Osteocyte (in vitro differentiated cells): ENCODE measurements at regions not wholly inside any gene's neighbourhood (a gene's known extent, or its start where the extent isn't known, plus 50 kb on each side); places are given as distances from the start of the nearest gene placed in this dataset.
"Not testable (repeated sequence)": the region's sequence is repeated elsewhere in the genome, so short reads cannot be mapped to it uniquely, and the experiment has no call there.

Experiments used
- DNase-seq: peaks from one replicate; pipeline ENCODE4 v3.0.0; 2021; ENCODE audit warnings: mixed read lengths; ENCODE audit not compliant: unreplicated experiment; ENCODE audit errors: extremely low spot score
- H3K27ac Mint-ChIP-seq: one replicate; pipeline ENCODE4 v1.8.0; 2021; ENCODE audit warnings: mild to moderate bottlenecking, mixed read lengths; ENCODE audit not compliant: unreplicated experiment
- H3K27me3 Mint-ChIP-seq: one replicate; pipeline ENCODE4 v1.8.0; 2021; ENCODE audit warnings: mixed read lengths; ENCODE audit not compliant: unreplicated experiment
- H3K36me3 Mint-ChIP-seq: one replicate; pipeline ENCODE4 v1.8.0; 2021; ENCODE audit warnings: mixed read lengths; ENCODE audit not compliant: unreplicated experiment
- H3K4me1 Mint-ChIP-seq: one replicate; pipeline ENCODE4 v1.8.0; 2021; ENCODE audit warnings: mixed read lengths; ENCODE audit not compliant: unreplicated experiment
- H3K4me3 Mint-ChIP-seq: one replicate; pipeline ENCODE4 v1.8.0; 2021; ENCODE audit warnings: mild to moderate bottlenecking, moderate library complexity, mixed read lengths; ENCODE audit not compliant: unreplicated experiment
- H3K9me3 Mint-ChIP-seq: one replicate; pipeline ENCODE4 v1.8.0; 2021; ENCODE audit warnings: mixed read lengths; ENCODE audit not compliant: unreplicated experiment
- TF ChIP-seq, protein P1 (sequence below): fragments of 200-600 bp; sonication (generic); IDR thresholded peaks from 2 replicates; pipeline ENCODE4 v1.5.0; 2021; ENCODE audit warnings: antibody characterized with exemption, mild to moderate bottlenecking, moderate library complexity

DNA sequence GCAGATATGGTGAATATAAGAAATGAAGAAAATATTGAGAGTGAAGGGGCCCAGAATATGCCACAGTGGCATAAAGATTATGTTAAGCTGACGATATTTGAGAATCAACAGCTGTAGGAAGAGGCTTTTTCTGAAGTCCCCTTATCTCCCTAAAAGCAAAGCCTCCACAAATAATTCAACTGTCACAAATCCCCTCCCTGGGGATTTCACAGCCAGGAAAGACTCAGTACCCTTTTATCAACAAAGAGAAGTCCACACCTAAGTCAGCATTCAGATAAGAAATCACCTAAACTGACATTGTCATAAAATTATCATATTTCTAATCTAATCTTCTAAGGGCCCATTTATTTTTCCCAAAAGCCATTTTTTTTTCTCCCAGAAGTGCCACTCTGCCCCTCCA is 284.9 kb upstream of the VWC2 start:
- Mint-ChIP-seq H3K36me3 (no peaks in the 10 kb centered on the region), H3K4me1 (no peaks in the 10 kb centered on the region), H3K27me3 (no peaks in the 10 kb centered on the region), H3K4me3 (no peak overlapping the region), H3K27ac (no peak overlapping the region), H3K9me3 (no peaks in the 10 kb centered on the region)
- no peak for DNase-seq
- TF ChIP-seq, protein P1, sequence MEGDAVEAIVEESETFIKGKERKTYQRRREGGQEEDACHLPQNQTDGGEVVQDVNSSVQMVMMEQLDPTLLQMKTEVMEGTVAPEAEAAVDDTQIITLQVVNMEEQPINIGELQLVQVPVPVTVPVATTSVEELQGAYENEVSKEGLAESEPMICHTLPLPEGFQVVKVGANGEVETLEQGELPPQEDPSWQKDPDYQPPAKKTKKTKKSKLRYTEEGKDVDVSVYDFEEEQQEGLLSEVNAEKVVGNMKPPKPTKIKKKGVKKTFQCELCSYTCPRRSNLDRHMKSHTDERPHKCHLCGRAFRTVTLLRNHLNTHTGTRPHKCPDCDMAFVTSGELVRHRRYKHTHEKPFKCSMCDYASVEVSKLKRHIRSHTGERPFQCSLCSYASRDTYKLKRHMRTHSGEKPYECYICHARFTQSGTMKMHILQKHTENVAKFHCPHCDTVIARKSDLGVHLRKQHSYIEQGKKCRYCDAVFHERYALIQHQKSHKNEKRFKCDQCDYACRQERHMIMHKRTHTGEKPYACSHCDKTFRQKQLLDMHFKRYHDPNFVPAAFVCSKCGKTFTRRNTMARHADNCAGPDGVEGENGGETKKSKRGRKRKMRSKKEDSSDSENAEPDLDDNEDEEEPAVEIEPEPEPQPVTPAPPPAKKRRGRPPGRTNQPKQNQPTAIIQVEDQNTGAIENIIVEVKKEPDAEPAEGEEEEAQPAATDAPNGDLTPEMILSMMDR, result no peak

DNA sequence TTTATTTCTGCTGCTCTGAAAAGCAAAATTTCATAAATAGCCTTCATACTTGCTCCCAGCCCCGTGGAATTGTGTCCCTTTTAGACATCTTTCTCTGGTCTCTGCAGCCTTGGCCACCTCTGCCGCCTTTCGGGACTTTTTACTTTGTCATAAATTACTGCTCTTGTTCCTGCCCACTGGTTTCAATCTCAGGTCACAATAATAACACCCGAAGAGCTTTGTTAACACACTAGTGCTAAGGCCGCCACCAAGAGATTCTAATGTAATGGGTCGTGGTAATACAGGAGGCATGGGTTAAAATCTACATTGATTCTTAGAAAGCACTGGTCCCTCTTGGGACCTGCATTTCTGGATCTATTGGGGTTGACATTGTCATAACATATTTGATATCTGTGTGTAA is 276.0 kb upstream of the VWC2 start:
- no peak overlapping the region for H3K27ac Mint-ChIP-seq
- no peaks in the 10 kb centered on the region for H3K9me3 Mint-ChIP-seq
- no peaks in the 10 kb centered on the region for H3K27me3 Mint-ChIP-seq
- no peaks in the 10 kb centered on the region for H3K4me1 Mint-ChIP-seq
- DNase-seq, result no peak
- no peaks in the 10 kb centered on the region for H3K36me3 Mint-ChIP-seq
- no peak overlapping the region for H3K4me3 Mint-ChIP-seq
- TF ChIP-seq, protein P1, result no peak

DNA sequence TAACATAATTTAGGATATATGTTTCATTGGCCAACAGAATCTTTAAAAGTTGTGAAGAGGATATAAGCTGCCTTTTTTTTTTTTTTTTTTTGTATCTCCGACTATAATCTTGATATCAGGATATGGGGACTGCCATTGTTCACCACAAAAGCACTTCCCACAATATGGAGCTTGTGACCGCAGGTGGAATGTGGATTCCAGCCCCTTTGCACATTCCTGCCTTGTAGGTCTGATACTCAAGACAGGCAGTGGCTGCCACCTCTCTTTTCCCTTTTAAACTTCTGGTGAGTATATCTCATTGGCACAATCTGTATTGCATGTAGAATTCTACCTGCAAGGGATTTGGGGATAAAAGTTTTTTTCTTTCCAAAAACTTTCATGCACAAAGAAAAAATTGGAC is 272.7 kb upstream of the VWC2 start:
- no peaks in the 10 kb centered on the region for H3K9me3 Mint-ChIP-seq
- H3K27me3 Mint-ChIP-seq, result no peaks in the 10 kb centered on the region
- H3K36me3 Mint-ChIP-seq, result no peaks in the 10 kb centered on the region
- H3K4me3 Mint-ChIP-seq, result no peak overlapping the region
- TF ChIP-seq, protein P1, result no peak
- no peak for DNase-seq
- H3K4me1 Mint-ChIP-seq, result no peaks in the 10 kb centered on the region
- H3K27ac Mint-ChIP-seq, result no peak overlapping the region

DNA sequence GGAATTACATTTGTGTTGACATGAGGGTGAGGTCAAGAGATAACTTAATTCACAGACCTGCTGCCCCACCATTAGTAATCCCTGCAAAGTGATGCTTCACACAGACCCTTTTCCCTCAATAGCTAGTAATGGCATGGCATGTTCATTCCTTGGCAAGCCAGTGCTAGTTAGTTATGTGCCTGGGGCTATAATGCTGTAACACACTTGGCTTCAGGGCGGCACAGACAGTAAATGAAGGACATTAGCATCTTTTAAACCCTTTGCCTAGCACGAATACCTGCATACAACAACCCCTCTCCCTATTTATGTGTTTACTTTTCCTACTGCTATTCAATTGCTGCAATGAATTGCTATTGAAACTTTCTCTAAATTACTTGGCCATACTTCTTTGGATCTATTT is 266.2 kb upstream of the VWC2 start:
- not testable (repeated sequence) for DNase-seq, H3K4me1 Mint-ChIP-seq, H3K27ac Mint-ChIP-seq, H3K4me3 Mint-ChIP-seq, H3K9me3 Mint-ChIP-seq, H3K27me3 Mint-ChIP-seq, H3K36me3 Mint-ChIP-seq

DNA sequence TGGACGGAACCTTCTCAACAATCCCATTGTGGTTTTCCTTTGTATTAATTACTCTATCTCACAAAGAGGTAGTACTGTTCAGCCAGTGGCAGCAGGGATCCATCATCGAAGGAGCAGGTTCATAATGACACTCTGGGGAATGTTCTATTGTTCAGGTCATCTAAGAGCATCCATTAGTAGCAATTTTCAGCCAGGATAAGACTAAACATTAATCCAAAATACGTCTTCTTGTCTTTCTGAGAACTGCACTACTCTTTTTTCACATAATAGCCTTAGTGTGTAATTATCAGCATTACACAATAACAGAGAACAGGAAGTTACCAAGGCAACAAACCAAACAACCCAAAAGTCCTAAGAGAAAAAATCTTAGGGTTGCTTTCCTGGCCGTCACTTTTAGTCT is 259.5 kb upstream of the VWC2 start:
- Mint-ChIP-seq H3K4me3 (no peak overlapping the region), H3K27me3 (no peaks in the 10 kb centered on the region), H3K36me3 (no peaks in the 10 kb centered on the region), H3K9me3 (peaks cover 7% of the 10 kb centered on the region), H3K4me1 (no peaks in the 10 kb centered on the region), H3K27ac (no peak overlapping the region)
- no peak for DNase-seq
- TF ChIP-seq, protein P1, result no peak

DNA sequence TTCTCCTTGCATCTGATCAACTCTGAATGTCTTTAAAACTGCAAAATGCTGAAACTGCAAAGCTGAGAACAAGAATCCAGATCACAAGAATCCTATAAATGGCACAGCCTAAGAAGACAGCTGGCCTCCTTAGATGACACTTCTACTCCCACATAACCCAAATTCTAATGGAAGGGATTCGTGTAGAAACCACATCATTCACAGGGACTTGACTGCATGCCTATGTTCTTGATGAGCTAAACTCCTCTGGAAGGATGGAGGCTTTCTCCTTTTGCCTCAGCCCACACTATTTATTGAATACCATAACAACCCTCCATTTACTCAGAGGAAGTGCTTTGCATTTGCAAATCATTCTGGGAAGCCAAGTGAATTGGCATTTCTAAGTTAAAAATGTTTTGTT is 252.5 kb upstream of the VWC2 start:
- TF ChIP-seq, protein P1, result no peak
- Mint-ChIP-seq H3K27me3 (no peaks in the 10 kb centered on the region), H3K9me3 (peaks cover 10% of the 10 kb centered on the region), H3K4me3 (no peak overlapping the region), H3K4me1 (no peaks in the 10 kb centered on the region), H3K27ac (no peak overlapping the region), H3K36me3 (no peaks in the 10 kb centered on the region)
- no peak for DNase-seq
